Naive thymus-derived CD4-positive, alpha-beta T cell (primary cell): ENCODE measurements at regions not wholly inside any gene's neighbourhood (a gene's known extent, or its start where the extent isn't known, plus 50 kb on each side); places are given as distances from the start of the nearest gene placed in this dataset.

Experiments
- ATAC-seq: fragments of 150-1000 bp; cut with Tn5 transposase; 2 replicates; pipeline ENCODE4 v1.10.0; 2021; ENCODE audit warnings: mild to moderate bottlenecking, moderate library complexity
- CTCF ChIA-PET: fragments of 350-600 bp; sonication (Branson Sonifier 250); formaldehyde crosslinking; loops from one replicate; lab custom pipeline; 2021; ENCODE audit warnings: antibody characterized with exemption; lab: Charles Lee
- POLR2A ChIA-PET: fragments of 350-600 bp; sonication (Branson Sonifier 250); formaldehyde crosslinking; loops from one replicate; lab custom pipeline; 2021; ENCODE audit warnings: antibody characterized with exemption, inconsistent platforms; lab: Charles Lee
- DNase-seq, 9 donors: peaks; one replicate each; pipeline versions ENCODE4 v3.0.0 to v3.0.0-alpha.2; 2020 to 2022; ENCODE audit warnings: mixed read lengths in 1 of 9
- H3K27ac ChIP-seq: one replicate; pipeline ENCODE4 v1.7.0; 2013; ENCODE audit warnings: mild to moderate bottlenecking, low read depth, low read length, moderate library complexity
- H3K27me3 ChIP-seq, 2 donors: one replicate each; pipeline ENCODE4 v1.7.0; 2013; ENCODE audit warnings: low read length in 2 of 2, mild to moderate bottlenecking in 2 of 2, moderate library complexity in 2 of 2; ENCODE audit not compliant: control insufficient read depth in 2 of 2, insufficient read depth in 2 of 2
- H3K36me3 ChIP-seq, 3 experiments: 1 replicate in 2 of 3; 2 replicates in 1 of 3; pipeline ENCODE4 v1.7.0; 2013; ENCODE audit warnings: low read length in 3 of 3, mild to moderate bottlenecking in 3 of 3, moderate library complexity in 1 of 3; ENCODE audit not compliant: insufficient read depth in 3 of 3, control insufficient read depth in 2 of 3
- H3K4me1 ChIP-seq, 2 donors: one replicate each; pipeline ENCODE4 v1.7.0; 2013; ENCODE audit warnings: low read length in 2 of 2, mild to moderate bottlenecking in 2 of 2, moderate library complexity in 1 of 2; ENCODE audit not compliant: control insufficient read depth in 2 of 2, insufficient read depth in 2 of 2
- H3K4me3 ChIP-seq: 2 replicates; pipeline ENCODE4 v1.7.0; 2013; ENCODE audit warnings: mild to moderate bottlenecking, low read length
- H3K9me3 ChIP-seq, 3 experiments: 1 replicate in 2 of 3; 2 replicates in 1 of 3; pipeline ENCODE4 v1.7.0; 2013; ENCODE audit warnings: low read length in 3 of 3; ENCODE audit not compliant: control insufficient read depth in 2 of 3
- H3K27ac Mint-ChIP-seq, 9 donors: one replicate each; pipeline ENCODE4 v1.8.0; 2020 to 2022; ENCODE audit warnings: mixed read lengths in 9 of 9, mild to moderate bottlenecking in 8 of 9, moderate library complexity in 5 of 9, inconsistent platforms in 2 of 9
- H3K27me3 Mint-ChIP-seq, 5 donors: one replicate each; pipeline ENCODE4 v1.8.0; 2021 to 2022; ENCODE audit warnings: mixed read lengths in 5 of 5, mild to moderate bottlenecking in 1 of 5
- H3K36me3 Mint-ChIP-seq, 5 donors: one replicate each; pipeline ENCODE4 v1.8.0; 2020 to 2022; ENCODE audit warnings: mixed read lengths in 5 of 5, mild to moderate bottlenecking in 3 of 5, inconsistent platforms in 1 of 5
- H3K4me1 Mint-ChIP-seq, 7 donors: one replicate each; pipeline ENCODE4 v1.8.0; 2020 to 2022; ENCODE audit warnings: mixed read lengths in 7 of 7, mild to moderate bottlenecking in 3 of 7, inconsistent platforms in 1 of 7
- H3K4me3 Mint-ChIP-seq, 10 donors: one replicate each; pipeline ENCODE4 v1.8.0; 2020 to 2022; ENCODE audit warnings: mild to moderate bottlenecking in 10 of 10, mixed read lengths in 10 of 10, moderate library complexity in 6 of 10, inconsistent platforms in 2 of 10
- H3K9me3 Mint-ChIP-seq, 11 donors: one replicate each; pipeline ENCODE4 v1.8.0; 2020 to 2022; ENCODE audit warnings: mixed read lengths in 11 of 11, mild to moderate bottlenecking in 4 of 11, inconsistent platforms in 1 of 11, moderate library complexity in 1 of 11
- intact Hi-C, 2 donors: fragments of 100-400 bp; cut with micrococcal nuclease; formaldehyde crosslinking; loops; one replicate each; pipeline ENCODE4 v1.15.1; 2023

- intact Hi-C loops, result no loop called here
- H3K4me3 Mint-ChIP-seq, result no peak overlapping the region
- H3K4me1 Mint-ChIP-seq, result peaks cover 0 to under 1% (median 0%) of the 10 kb centered on the region in 7 donors
- no peak overlapping the region for H3K4me3 ChIP-seq
- H3K27me3 Mint-ChIP-seq, result peaks cover 0 to 23% (median 13%) of the 10 kb centered on the region in 5 donors
- ATAC-seq (no peak), DNase-seq (no peak)
- H3K27me3 ChIP-seq, result no peaks in the 10 kb centered on the region
- POLR2A ChIA-PET, result no interaction called here
- no peaks in the 10 kb centered on the region for H3K36me3 Mint-ChIP-seq
- no peak overlapping the region for H3K27ac ChIP-seq
- H3K36me3 ChIP-seq, result no peaks in the 10 kb centered on the region
- CTCF ChIA-PET, result no interaction called here
- no peak overlapping the region for H3K27ac Mint-ChIP-seq
- H3K4me1 ChIP-seq, result no peaks in the 10 kb centered on the region
- no peaks in the 10 kb centered on the region for H3K9me3 ChIP-seq
- peaks cover 0 to 4% (median 0%) of the 10 kb centered on the region in 11 donors for H3K9me3 Mint-ChIP-seq
Measured at GRCh38 chr1:58084266-58084665, 462.3 kb downstream of the OMA1 start.

- Histone ChIP-seq H3K9me3 (no peaks in the 10 kb centered on the region), H3K27ac (no peak overlapping the region), H3K4me1 (no peaks in the 10 kb centered on the region), H3K27me3 (no peaks in the 10 kb centered on the region), H3K36me3 (no peaks in the 10 kb centered on the region), H3K4me3 (no peak overlapping the region)
- DNase-seq (no peak), ATAC-seq (no peak)
- ChIA-PET CTCF (no interaction called here), POLR2A (no interaction called here)
- intact Hi-C loops, result no loop called here
- peaks cover 0 to 4% (median 0%) of the 10 kb centered on the region in 11 donors for H3K9me3 Mint-ChIP-seq
- peaks cover 0 to 19% (median 13%) of the 10 kb centered on the region in 5 donors for H3K27me3 Mint-ChIP-seq
- H3K27ac Mint-ChIP-seq, result peak overlapping the region in 1 of 9 donors; percentile 4
- no peaks in the 10 kb centered on the region for H3K36me3 Mint-ChIP-seq
- no peak overlapping the region for H3K4me3 Mint-ChIP-seq
- H3K4me1 Mint-ChIP-seq, result no peaks in the 10 kb centered on the region
Measured at GRCh38 chr1:58082596-58082995, 463.9 kb downstream of the OMA1 start.

DNA sequence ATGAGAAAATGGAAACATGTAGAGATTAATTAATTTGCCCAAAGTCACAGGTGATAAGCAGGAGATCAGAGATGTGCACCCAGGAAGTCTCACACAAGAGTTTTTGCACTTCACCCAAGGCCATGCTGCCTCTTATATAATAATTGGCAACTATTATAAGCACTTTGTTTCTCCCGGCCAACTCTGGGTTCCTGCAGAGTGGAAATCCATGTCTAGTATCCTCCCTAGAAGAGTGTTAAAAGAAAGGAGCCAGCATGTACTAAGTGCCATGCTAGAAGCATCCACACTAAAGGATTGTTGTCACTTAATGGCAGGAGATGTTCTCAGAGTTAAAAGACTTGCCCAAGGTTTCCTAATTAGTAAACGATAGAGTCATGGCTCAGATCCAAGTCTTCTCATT is 470.3 kb downstream of the OMA1 start:
- Histone ChIP-seq H3K27ac (no peak overlapping the region), H3K9me3 (no peaks in the 10 kb centered on the region), H3K36me3 (no peaks in the 10 kb centered on the region), H3K4me1 (no peaks in the 10 kb centered on the region), H3K4me3 (no peak overlapping the region), H3K27me3 (no peaks in the 10 kb centered on the region)
- no peak for ATAC-seq
- Mint-ChIP-seq H3K4me1 (no peaks in the 10 kb centered on the region), H3K4me3 (no peak overlapping the region), H3K9me3 (no peaks in the 10 kb centered on the region), H3K27me3 (peaks cover 0 to 10% (median 0%) of the 10 kb centered on the region in 5 donors), H3K36me3 (no peaks in the 10 kb centered on the region), H3K27ac (no peak overlapping the region)
- intact Hi-C loops, result no loop called here
- CTCF ChIA-PET, result no interaction called here
- POLR2A ChIA-PET, result no interaction called here
- no peak for DNase-seq

- Mint-ChIP-seq H3K27me3 (peaks cover 0 to 10% (median 0%) of the 10 kb centered on the region in 5 donors), H3K36me3 (no peaks in the 10 kb centered on the region), H3K9me3 (no peaks in the 10 kb centered on the region), H3K4me3 (no peak overlapping the region), H3K27ac (no peak overlapping the region), H3K4me1 (no peaks in the 10 kb centered on the region)
- H3K36me3 ChIP-seq, result no peaks in the 10 kb centered on the region
- no peak for DNase-seq
- no peak overlapping the region for H3K4me3 ChIP-seq
- H3K27me3 ChIP-seq, result no peaks in the 10 kb centered on the region
- intact Hi-C loops, result no loop called here
- H3K4me1 ChIP-seq, result no peaks in the 10 kb centered on the region
- ATAC-seq, result no peak
- H3K27ac ChIP-seq, result no peak overlapping the region
- ChIA-PET CTCF (no interaction called here), POLR2A (no interaction called here)
- H3K9me3 ChIP-seq, result no peaks in the 10 kb centered on the region
Measured at GRCh38 chr1:58075188-58075578, 471.3 kb downstream of the OMA1 start.

DNA sequence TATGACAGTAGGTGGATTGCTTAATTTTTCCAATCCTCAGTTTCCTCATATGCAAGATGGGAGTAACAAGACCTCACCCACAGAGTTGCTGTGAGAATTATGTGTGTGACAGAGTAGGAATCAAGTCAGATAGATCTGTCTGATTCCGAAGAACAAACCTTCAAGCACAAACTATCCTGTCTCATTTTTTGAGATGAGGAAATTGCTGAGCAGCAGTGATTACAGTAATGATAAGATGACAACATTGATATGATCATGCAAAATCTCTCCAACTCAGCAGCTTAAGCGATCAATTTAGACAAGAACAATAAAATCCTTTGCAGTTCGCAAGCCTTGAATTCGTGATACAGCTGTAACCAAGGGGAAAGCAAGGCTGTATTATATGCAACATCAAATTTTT is 474.1 kb downstream of the OMA1 start:
- intact Hi-C loops, result no loop called here
- H3K27ac Mint-ChIP-seq, result no peak overlapping the region
- H3K36me3 Mint-ChIP-seq, result no peaks in the 10 kb centered on the region
- ChIA-PET CTCF (no interaction called here), POLR2A (no interaction called here)
- H3K27me3 Mint-ChIP-seq, result peaks cover 0 to 4% (median 0%) of the 10 kb centered on the region in 5 donors
- ATAC-seq (no peak), DNase-seq (no peak)
- no peak overlapping the region for H3K4me3 Mint-ChIP-seq
- H3K36me3 ChIP-seq, result no peaks in the 10 kb centered on the region
- H3K9me3 ChIP-seq, result no peaks in the 10 kb centered on the region
- H3K4me3 ChIP-seq, result no peak overlapping the region
- no peaks in the 10 kb centered on the region for H3K4me1 Mint-ChIP-seq
- no peaks in the 10 kb centered on the region for H3K4me1 ChIP-seq
- H3K9me3 Mint-ChIP-seq, result no peaks in the 10 kb centered on the region
- H3K27me3 ChIP-seq, result no peaks in the 10 kb centered on the region
- no peak overlapping the region for H3K27ac ChIP-seq

GRCh38 chr1:58067082-58067481 is 479.4 kb downstream of the OMA1 start:
- ChIA-PET CTCF (no interaction called here), POLR2A (no interaction called here)
- H3K27ac Mint-ChIP-seq, result no peak overlapping the region
- no peaks in the 10 kb centered on the region for H3K27me3 Mint-ChIP-seq
- H3K9me3 ChIP-seq, result no peaks in the 10 kb centered on the region
- no peaks in the 10 kb centered on the region for H3K27me3 ChIP-seq
- intact Hi-C loops, result no loop called here
- ATAC-seq (no peak), DNase-seq (no peak)
- no peak overlapping the region for H3K27ac ChIP-seq
- H3K4me3 ChIP-seq, result no peak overlapping the region
- H3K4me3 Mint-ChIP-seq, result no peak overlapping the region
- H3K4me1 ChIP-seq, result no peaks in the 10 kb centered on the region
- H3K9me3 Mint-ChIP-seq, result peaks cover 0 to 1% (median 0%) of the 10 kb centered on the region in 11 donors
- H3K36me3 Mint-ChIP-seq, result no peaks in the 10 kb centered on the region
- H3K4me1 Mint-ChIP-seq, result no peaks in the 10 kb centered on the region
- no peaks in the 10 kb centered on the region for H3K36me3 ChIP-seq

GRCh38 chr1:58065520-58065919 is 481.0 kb downstream of the OMA1 start:
- POLR2A ChIA-PET, result no interaction called here
- CTCF ChIA-PET, result no interaction called here
- H3K36me3 ChIP-seq, result no peaks in the 10 kb centered on the region
- H3K4me1 ChIP-seq, result no peaks in the 10 kb centered on the region
- no peak overlapping the region for H3K27ac ChIP-seq
- peak; percentile 22 for ATAC-seq
- no peaks in the 10 kb centered on the region for H3K27me3 Mint-ChIP-seq
- DNase-seq, result no peak
- no peaks in the 10 kb centered on the region for H3K4me1 Mint-ChIP-seq
- no peak overlapping the region for H3K4me3 Mint-ChIP-seq
- intact Hi-C loops, result no loop called here
- no peaks in the 10 kb centered on the region for H3K27me3 ChIP-seq
- H3K9me3 Mint-ChIP-seq, result peaks cover 0 to 1% (median 0%) of the 10 kb centered on the region in 11 donors
- no peaks in the 10 kb centered on the region for H3K36me3 Mint-ChIP-seq
- H3K27ac Mint-ChIP-seq, result no peak overlapping the region
- H3K4me3 ChIP-seq, result no peak overlapping the region
- H3K9me3 ChIP-seq, result no peaks in the 10 kb centered on the region
